Fibroblast of lung (primary cell): ENCODE measurements at regions not wholly inside any gene's neighbourhood (a gene's known extent, or its start where the extent isn't known, plus 50 kb on each side); places are given as distances from the start of the nearest gene placed in this dataset.

ENCODE experiments used
- DNase-seq, 2 donors: peaks; one replicate each; pipeline versions ENCODE4 v3.0.0 to v3.0.0-alpha.2; 2010; ENCODE audit warnings: low read depth in 2 of 2
- H2AFZ ChIP-seq: 2 replicates; pipeline ENCODE4 v1.5.1; 2012; ENCODE audit warnings: low read length, control low read depth, inconsistent platforms
- H3K27ac ChIP-seq: 2 replicates; pipeline ENCODE4 v1.5.1; 2011; ENCODE audit warnings: low read length, control low read depth; ENCODE audit not compliant: insufficient read depth
- H3K27me3 ChIP-seq: 2 replicates; pipeline ENCODE4 v1.5.1; 2011; ENCODE audit warnings: mild to moderate bottlenecking, low read length; ENCODE audit not compliant: control insufficient read depth, insufficient read depth
- H3K36me3 ChIP-seq: 2 replicates; pipeline ENCODE4 v1.5.1; 2011; ENCODE audit warnings: low read length; ENCODE audit not compliant: control insufficient read depth, insufficient read depth
- H3K4me1 ChIP-seq: 2 replicates; pipeline ENCODE4 v1.5.1; 2011; ENCODE audit warnings: low read length; ENCODE audit not compliant: control insufficient read depth, insufficient read depth; ENCODE audit errors: extremely low read depth
- H3K4me2 ChIP-seq: 2 replicates; pipeline ENCODE4 v1.5.1; 2011; ENCODE audit warnings: low read length, control low read depth; ENCODE audit not compliant: insufficient read depth; ENCODE audit errors: extremely low read depth
- H3K4me3 ChIP-seq, 4 experiments: fragments of 200-600 bp in 1 of 4; sonication (generic) in 1 of 4; replicated peaks in 1 of 4; 2 replicates each; pipeline ENCODE4 v1.5.1; 2011 to 2016; ENCODE audit warnings: low read length in 4 of 4, low read depth in 3 of 4, mild to moderate bottlenecking in 3 of 4, control low read depth in 2 of 4, inconsistent platforms in 1 of 4, mixed read lengths in 1 of 4; ENCODE audit not compliant: insufficient read depth in 1 of 4; ENCODE audit errors: control extremely low read depth in 1 of 4
- H3K79me2 ChIP-seq: 2 replicates; pipeline ENCODE4 v1.5.1; 2012; ENCODE audit warnings: mild to moderate bottlenecking, low read length, inconsistent platforms; ENCODE audit not compliant: control insufficient read depth, insufficient read depth
- H3K9ac ChIP-seq: 2 replicates; pipeline ENCODE4 v1.5.1; 2011; ENCODE audit warnings: mild to moderate bottlenecking, low read length, control low read depth; ENCODE audit not compliant: insufficient read depth
- H3K9me3 ChIP-seq: 2 replicates; pipeline ENCODE4 v1.5.1; 2012; ENCODE audit warnings: low read depth, low read length; ENCODE audit not compliant: control insufficient read depth, insufficient read depth
- H4K20me1 ChIP-seq: 2 replicates; pipeline ENCODE4 v1.5.1; 2011; ENCODE audit warnings: low read length; ENCODE audit not compliant: control insufficient read depth, insufficient read depth; ENCODE audit errors: extremely low read depth
- CTCF ChIP-seq, 2 donors: IDR thresholded peaks in 1 of 2; conservative IDR thresholded peaks in 1 of 2; 1 replicate in 1 of 2; 2 replicates in 1 of 2; pipeline ENCODE4 v1.5.1; 2011 to 2012; ENCODE audit warnings: low read length in 2 of 2, control low read depth in 1 of 2, inconsistent platforms in 1 of 2, low read depth in 1 of 2, mild to moderate bottlenecking in 1 of 2
- EZH2 ChIP-seq: IDR thresholded peaks from 2 replicates; pipeline ENCODE4 v1.5.1; 2012; ENCODE audit warnings: low read length, control low read depth, mild to moderate bottlenecking; ENCODE audit errors: missing control alignments

DNA sequence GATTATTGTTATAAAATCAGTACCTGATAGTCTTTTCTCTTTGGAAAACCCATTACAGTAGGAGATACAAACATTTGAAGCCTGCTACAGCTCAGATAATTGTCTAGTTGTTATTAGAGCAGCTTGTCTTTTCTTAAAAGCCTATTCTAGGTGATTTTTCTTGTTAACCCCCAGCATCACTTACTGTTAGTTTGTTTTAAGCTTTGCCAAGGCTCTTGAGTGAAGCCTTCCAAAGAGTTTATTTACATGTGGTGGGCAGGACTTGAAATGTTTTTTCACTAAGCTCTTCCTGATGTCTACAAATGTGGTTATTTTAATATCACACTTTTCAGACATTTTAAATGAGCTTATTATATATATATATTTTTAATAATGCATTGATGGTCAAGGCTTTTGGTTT is 791.3 kb downstream of the PLCL1 start:
- Histone ChIP-seq H3K9me3 (no peaks in the 10 kb centered on the region), H3K4me1 (no peaks in the 10 kb centered on the region), H3K79me2 (no peaks in the 10 kb centered on the region), H3K27ac (no peak overlapping the region), H2AFZ (no peak overlapping the region), H4K20me1 (no peaks in the 10 kb centered on the region), H3K4me2 (no peak overlapping the region), H3K4me3 (no peak overlapping the region), H3K36me3 (no peaks in the 10 kb centered on the region), H3K9ac (no peak overlapping the region), H3K27me3 (no peaks in the 10 kb centered on the region)
- no peak for TF ChIP-seq EZH2
- TF ChIP-seq CTCF (conservative IDR thresholded peaks at IDR 0.05 in 1 of 2, IDR thresholded peaks at IDR 0.05 in 1 of 2; ENCODE audit: low read depth in 1 of 2, low read length in 2 of 2) = no peak
- DNase-seq = no peak

DNA sequence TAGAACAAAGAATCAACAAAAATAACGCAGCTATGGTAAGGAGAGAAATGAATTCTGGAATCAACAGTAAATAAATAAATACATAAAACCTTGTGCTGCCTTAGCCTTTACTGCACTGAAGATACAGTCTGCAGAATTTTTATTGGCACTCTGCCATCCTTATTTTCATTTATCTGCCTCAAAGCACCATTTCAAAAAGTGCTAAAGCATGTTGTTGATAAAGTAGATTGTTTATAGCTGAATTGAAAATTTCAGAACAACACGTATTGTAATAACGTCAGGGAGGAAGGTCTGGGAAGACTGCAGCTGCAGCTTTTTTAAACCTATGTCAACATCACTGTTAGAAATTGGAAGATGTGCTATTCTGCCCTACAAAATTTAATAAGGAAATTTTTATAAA is 787.2 kb downstream of the PLCL1 start:
- no peak for DNase-seq
- Histone ChIP-seq H3K36me3 (no peaks in the 10 kb centered on the region), H3K27ac (no peak overlapping the region), H3K4me3 (no peak overlapping the region), H3K27me3 (no peaks in the 10 kb centered on the region), H3K9me3 (no peaks in the 10 kb centered on the region), H3K9ac (no peak overlapping the region), H2AFZ (no peak overlapping the region), H3K4me2 (no peak overlapping the region), H4K20me1 (no peaks in the 10 kb centered on the region), H3K4me1 (no peaks in the 10 kb centered on the region), H3K79me2 (no peaks in the 10 kb centered on the region)
- no peak for TF ChIP-seq EZH2
- TF ChIP-seq CTCF (conservative IDR thresholded peaks at IDR 0.05 in 1 of 2, IDR thresholded peaks at IDR 0.05 in 1 of 2; ENCODE audit: low read depth in 1 of 2, low read length in 2 of 2) = no peak

- Histone ChIP-seq H3K9me3 (no peaks in the 10 kb centered on the region), H3K27me3 (no peaks in the 10 kb centered on the region), H4K20me1 (no peaks in the 10 kb centered on the region), H3K4me2 (no peak overlapping the region), H3K27ac (no peak overlapping the region), H3K79me2 (no peaks in the 10 kb centered on the region), H3K4me1 (no peaks in the 10 kb centered on the region), H3K36me3 (no peaks in the 10 kb centered on the region), H2AFZ (no peak overlapping the region), H3K4me3 (no peak overlapping the region), H3K9ac (no peak overlapping the region)
- TF ChIP-seq EZH2 (no peak), CTCF (conservative IDR thresholded peaks at IDR 0.05 in 1 of 2, IDR thresholded peaks at IDR 0.05 in 1 of 2; ENCODE audit: low read depth in 1 of 2, low read length in 2 of 2) (no peak)
- DNase-seq = no peak
Measured at GRCh38 chr2:198587741-198588140, 783.3 kb downstream of the PLCL1 start.
